GM12892 (cell line): ENCODE measurements at regions not wholly inside any gene's neighbourhood (a gene's known extent, or its start where the extent isn't known, plus 50 kb on each side); places are given as distances from the start of the nearest gene placed in this dataset.

Experiments
- POLR2A ChIP-seq: IDR thresholded peaks from 2 replicates; pipeline ENCODE4 v1.6.1; 2011; ENCODE audit warnings: low read depth, low read length, control low read depth
- POLR2AphosphoS5 ChIP-seq: IDR thresholded peaks from 2 replicates; pipeline ENCODE4 v1.6.1; 2011; ENCODE audit warnings: low read depth, low read length, control low read depth
- TAF1 ChIP-seq: IDR thresholded peaks from 2 replicates; pipeline ENCODE4 v1.6.1; 2011; ENCODE audit warnings: low read depth, mild to moderate bottlenecking, control low read depth, low read length, borderline replicate concordance

- TF ChIP-seq TAF1 (no peak), POLR2AphosphoS5 (no peak), POLR2A (no peak)
Measured at GRCh38 chr5:87828545-87829216, 416.0 kb upstream of the CCNH start.
